ENCODE measurements at regions not wholly inside any gene's neighbourhood (a gene's known extent, or its start where the extent isn't known, plus 50 kb on each side); places are given as distances from the start of the nearest gene placed in this dataset.

DNA sequence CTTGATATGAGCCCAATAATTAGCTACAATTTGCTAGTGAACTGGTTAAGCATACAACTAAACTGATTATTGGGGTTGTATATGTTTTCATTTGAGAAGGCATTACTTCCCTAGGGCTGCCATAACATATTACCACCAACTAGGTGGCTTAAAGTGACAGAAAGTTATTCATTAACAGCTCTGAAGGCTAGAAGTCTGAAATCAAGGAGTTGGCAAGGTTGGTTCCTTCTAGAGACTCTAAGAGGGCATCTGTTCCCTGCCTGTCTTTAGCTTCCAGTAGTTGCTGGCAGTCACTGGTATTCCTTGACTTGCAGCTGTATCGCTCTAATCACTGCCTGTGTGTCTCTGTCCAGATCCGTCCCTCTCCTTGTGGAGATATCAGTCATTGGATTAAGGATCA is 86.3 kb downstream of the LHX9 start:
- Histone ChIP-seq H3K27ac (ENCODE audit: low read length) (no peak overlapping the region), H3K79me2 (replicated peaks; ENCODE audit: insufficient read depth, low read length) (no peaks in the 10 kb centered on the region), H3K9me2 (ENCODE audit: insufficient read depth, low read length) (no peaks in the 10 kb centered on the region), H4K20me1 (ENCODE audit: insufficient read depth) (no peaks in the 10 kb centered on the region), H3K9me3 (ENCODE audit: low read length) (no peaks in the 10 kb centered on the region), H3K9ac (ENCODE audit: low read length) (no peak overlapping the region), H3K27me3 (ENCODE audit: insufficient read depth, low read depth, low read length) (no peaks in the 10 kb centered on the region), H3F3A (ENCODE audit: insufficient read depth, low read length, poor library complexity, severe bottlenecking) (no peaks in the 10 kb centered on the region), H3K36me3 (ENCODE audit: insufficient read depth, low read length) (no peaks in the 10 kb centered on the region), H3K4me3 (ENCODE audit: low read length) (no peak overlapping the region), H2AFZ (ENCODE audit: low read depth, low read length) (no peak overlapping the region), H3K4me2 (ENCODE audit: low read length) (no peak overlapping the region)
- TF ChIP-seq SMC3 (conservative IDR thresholded peaks at IDR 0.05; ENCODE audit: poor library complexity) (no peak), POLR2AphosphoS5 (IDR thresholded peaks at IDR 0.05) (no peak), MXI1 (conservative IDR thresholded peaks at IDR 0.05; ENCODE audit: poor library complexity, severe bottlenecking) (no peak)

DNA sequence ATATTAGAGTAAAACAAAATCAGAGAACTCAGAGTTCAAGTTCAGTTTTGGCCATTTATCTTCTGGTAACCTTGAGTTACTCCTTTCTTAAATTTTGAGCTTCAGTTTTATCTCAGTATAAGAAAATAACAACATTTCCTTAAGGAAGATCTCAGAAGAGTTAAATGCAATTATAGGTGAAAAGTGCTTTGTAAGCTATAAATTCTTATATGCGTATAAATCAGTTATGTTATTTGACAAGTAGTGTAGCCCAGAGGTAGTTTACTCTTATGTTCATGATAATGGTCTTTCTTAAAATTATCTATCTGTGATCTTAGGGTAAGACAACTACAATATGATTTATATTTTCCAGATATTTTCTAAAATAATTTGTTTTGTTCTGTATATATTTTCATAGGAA is 89.8 kb downstream of the LHX9 start:
- Histone ChIP-seq H4K20me1 (ENCODE audit: insufficient read depth) (no peaks in the 10 kb centered on the region), H3K27ac (ENCODE audit: low read length) (no peak overlapping the region), H3K4me3 (ENCODE audit: low read length) (no peak overlapping the region), H3K36me3 (ENCODE audit: insufficient read depth, low read length) (no peaks in the 10 kb centered on the region), H3K4me2 (ENCODE audit: low read length) (no peak overlapping the region), H3K9me2 (ENCODE audit: insufficient read depth, low read length) (no peaks in the 10 kb centered on the region), H3F3A (ENCODE audit: insufficient read depth, low read length, poor library complexity, severe bottlenecking) (no peaks in the 10 kb centered on the region), H3K27me3 (ENCODE audit: insufficient read depth, low read depth, low read length) (no peaks in the 10 kb centered on the region), H2AFZ (ENCODE audit: low read depth, low read length) (no peak overlapping the region), H3K9me3 (ENCODE audit: low read length) (no peaks in the 10 kb centered on the region), H3K79me2 (replicated peaks; ENCODE audit: insufficient read depth, low read length) (no peaks in the 10 kb centered on the region), H3K9ac (ENCODE audit: low read length) (no peak overlapping the region)
- TF ChIP-seq EP300 (conservative IDR thresholded peaks at IDR 0.05; ENCODE audit: poor library complexity, severe bottlenecking), result no peak
- no peak for TF ChIP-seq EZH2 (IDR thresholded peaks at IDR 0.05; ENCODE audit: borderline replicate concordance, insufficient read depth, low read length, poor library complexity, severe bottlenecking)

DNA sequence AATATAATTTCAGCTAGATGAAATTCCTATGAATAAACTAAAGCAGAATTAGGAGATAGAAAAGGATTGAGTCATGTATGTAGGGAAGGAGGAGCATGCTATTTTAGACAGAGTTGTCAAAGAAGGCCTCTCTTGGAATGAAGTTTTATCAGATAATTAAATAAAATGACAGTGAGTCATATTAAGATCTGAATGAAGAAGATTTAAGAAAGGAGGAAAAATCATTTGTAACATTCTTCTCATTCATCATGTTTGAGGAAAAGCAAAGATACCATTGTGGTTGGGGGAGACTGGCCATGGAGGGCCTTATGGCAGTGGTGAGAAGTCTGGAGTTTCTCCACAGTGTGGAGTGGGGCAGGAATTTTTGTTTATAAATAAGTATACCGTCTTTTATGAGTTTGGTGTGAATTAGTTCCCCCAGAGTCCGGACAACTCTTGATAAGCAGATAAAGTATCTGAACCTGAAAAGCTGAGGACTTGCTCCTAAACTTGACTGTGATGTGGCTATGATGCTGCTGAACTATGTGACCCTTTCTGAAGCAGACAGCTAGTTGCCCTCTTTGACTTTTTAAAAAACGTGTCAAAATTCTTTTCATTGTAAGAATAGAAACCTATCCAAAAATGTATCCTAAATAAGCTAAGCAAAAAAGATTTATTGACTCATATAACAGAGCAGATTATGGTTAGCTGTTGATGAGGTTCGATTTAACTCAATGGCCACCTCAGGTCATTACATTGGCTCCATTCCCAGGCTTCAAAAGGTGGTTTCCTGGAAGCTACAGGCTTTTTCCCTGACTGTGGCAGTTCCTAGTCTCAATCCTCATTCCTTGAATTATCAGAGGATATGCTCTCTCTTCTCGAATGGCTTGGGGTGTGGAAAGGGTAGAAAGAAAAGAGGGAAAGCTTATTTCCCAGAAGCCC is 90.8 kb downstream of the LHX9 start:
- H3K36me3 ChIP-seq (ENCODE audit: insufficient read depth, low read length), result no peaks in the 10 kb centered on the region
- no peak overlapping the region for H3K27ac ChIP-seq (ENCODE audit: low read length)
- H3K9me3 ChIP-seq (ENCODE audit: low read length), result no peaks in the 10 kb centered on the region
- no peak overlapping the region for H3K4me2 ChIP-seq (ENCODE audit: low read length)
- H3F3A ChIP-seq (ENCODE audit: insufficient read depth, low read length, poor library complexity, severe bottlenecking), result no peaks in the 10 kb centered on the region
- TF ChIP-seq RAD21 (conservative IDR thresholded peaks at IDR 0.05), result no peak
- TF ChIP-seq, protein P1, sequence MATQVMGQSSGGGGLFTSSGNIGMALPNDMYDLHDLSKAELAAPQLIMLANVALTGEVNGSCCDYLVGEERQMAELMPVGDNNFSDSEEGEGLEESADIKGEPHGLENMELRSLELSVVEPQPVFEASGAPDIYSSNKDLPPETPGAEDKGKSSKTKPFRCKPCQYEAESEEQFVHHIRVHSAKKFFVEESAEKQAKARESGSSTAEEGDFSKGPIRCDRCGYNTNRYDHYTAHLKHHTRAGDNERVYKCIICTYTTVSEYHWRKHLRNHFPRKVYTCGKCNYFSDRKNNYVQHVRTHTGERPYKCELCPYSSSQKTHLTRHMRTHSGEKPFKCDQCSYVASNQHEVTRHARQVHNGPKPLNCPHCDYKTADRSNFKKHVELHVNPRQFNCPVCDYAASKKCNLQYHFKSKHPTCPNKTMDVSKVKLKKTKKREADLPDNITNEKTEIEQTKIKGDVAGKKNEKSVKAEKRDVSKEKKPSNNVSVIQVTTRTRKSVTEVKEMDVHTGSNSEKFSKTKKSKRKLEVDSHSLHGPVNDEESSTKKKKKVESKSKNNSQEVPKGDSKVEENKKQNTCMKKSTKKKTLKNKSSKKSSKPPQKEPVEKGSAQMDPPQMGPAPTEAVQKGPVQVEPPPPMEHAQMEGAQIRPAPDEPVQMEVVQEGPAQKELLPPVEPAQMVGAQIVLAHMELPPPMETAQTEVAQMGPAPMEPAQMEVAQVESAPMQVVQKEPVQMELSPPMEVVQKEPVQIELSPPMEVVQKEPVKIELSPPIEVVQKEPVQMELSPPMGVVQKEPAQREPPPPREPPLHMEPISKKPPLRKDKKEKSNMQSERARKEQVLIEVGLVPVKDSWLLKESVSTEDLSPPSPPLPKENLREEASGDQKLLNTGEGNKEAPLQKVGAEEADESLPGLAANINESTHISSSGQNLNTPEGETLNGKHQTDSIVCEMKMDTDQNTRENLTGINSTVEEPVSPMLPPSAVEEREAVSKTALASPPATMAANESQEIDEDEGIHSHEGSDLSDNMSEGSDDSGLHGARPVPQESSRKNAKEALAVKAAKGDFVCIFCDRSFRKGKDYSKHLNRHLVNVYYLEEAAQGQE (IDR thresholded peaks at IDR 0.05; ENCODE audit: borderline replicate concordance), result no peak
- TF ChIP-seq SMC3 (conservative IDR thresholded peaks at IDR 0.05; ENCODE audit: poor library complexity), result no peak
- TF ChIP-seq EZH2 (IDR thresholded peaks at IDR 0.05; ENCODE audit: borderline replicate concordance, insufficient read depth, low read length, poor library complexity, severe bottlenecking), result no peak
- TF ChIP-seq MXI1 (conservative IDR thresholded peaks at IDR 0.05; ENCODE audit: poor library complexity, severe bottlenecking), result no peak
- no peak for TF ChIP-seq POLR2AphosphoS5 (IDR thresholded peaks at IDR 0.05)
- TF ChIP-seq TAF1 (IDR thresholded peaks at IDR 0.05; ENCODE audit: low read depth), result no peak
- TF ChIP-seq EP300 (conservative IDR thresholded peaks at IDR 0.05; ENCODE audit: poor library complexity, severe bottlenecking), result no peak
- TF ChIP-seq, protein P2, sequence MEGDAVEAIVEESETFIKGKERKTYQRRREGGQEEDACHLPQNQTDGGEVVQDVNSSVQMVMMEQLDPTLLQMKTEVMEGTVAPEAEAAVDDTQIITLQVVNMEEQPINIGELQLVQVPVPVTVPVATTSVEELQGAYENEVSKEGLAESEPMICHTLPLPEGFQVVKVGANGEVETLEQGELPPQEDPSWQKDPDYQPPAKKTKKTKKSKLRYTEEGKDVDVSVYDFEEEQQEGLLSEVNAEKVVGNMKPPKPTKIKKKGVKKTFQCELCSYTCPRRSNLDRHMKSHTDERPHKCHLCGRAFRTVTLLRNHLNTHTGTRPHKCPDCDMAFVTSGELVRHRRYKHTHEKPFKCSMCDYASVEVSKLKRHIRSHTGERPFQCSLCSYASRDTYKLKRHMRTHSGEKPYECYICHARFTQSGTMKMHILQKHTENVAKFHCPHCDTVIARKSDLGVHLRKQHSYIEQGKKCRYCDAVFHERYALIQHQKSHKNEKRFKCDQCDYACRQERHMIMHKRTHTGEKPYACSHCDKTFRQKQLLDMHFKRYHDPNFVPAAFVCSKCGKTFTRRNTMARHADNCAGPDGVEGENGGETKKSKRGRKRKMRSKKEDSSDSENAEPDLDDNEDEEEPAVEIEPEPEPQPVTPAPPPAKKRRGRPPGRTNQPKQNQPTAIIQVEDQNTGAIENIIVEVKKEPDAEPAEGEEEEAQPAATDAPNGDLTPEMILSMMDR (IDR thresholded peaks at IDR 0.05; ENCODE audit: poor library complexity, severe bottlenecking), result no peak
- H3K9ac ChIP-seq (ENCODE audit: low read length), result no peak overlapping the region
- no peak overlapping the region for H2AFZ ChIP-seq (ENCODE audit: low read depth, low read length)
- H3K9me2 ChIP-seq (ENCODE audit: insufficient read depth, low read length), result no peaks in the 10 kb centered on the region
- no peaks in the 10 kb centered on the region for H4K20me1 ChIP-seq (ENCODE audit: insufficient read depth)
- H3K79me2 ChIP-seq (replicated peaks; ENCODE audit: insufficient read depth, low read length), result no peaks in the 10 kb centered on the region
- H3K4me3 ChIP-seq (ENCODE audit: low read length), result no peak overlapping the region
- H3K27me3 ChIP-seq (ENCODE audit: insufficient read depth, low read depth, low read length), result no peaks in the 10 kb centered on the region
